ENCODE measurements at regions not wholly inside any gene's neighbourhood (a gene's known extent, or its start where the extent isn't known, plus 50 kb on each side); places are given as distances from the start of the nearest gene placed in this dataset.
A peak's percentile ranks its signal among the peaks of the same experiment; 100 is the strongest.

DNA sequence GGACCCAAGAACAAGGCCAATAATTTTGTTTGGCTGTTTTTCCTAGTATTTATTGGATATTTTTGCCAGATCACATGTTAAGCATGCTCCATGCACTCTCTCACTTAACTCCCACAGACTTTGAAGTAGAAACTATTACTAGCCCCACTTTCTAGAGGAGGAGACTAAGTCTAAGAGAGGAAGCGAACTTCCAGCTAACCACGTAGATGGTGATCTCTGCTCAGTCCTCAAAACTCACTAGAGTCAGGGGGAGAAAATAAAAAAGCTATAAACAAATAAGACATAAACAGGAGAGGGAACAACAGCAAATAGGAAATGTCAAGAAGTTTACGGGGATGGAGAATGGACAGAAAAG, 481.0 kb upstream of the PROK2 start:
- no TSS peak for BruUV-seq (replicated peaks)
- DNase-seq (ENCODE audit: low spot score) = no peak
- no peaks in the 10 kb centered on the region for H3K36me3 ChIP-seq (ENCODE audit: insufficient read depth, low read length, poor library complexity, severe bottlenecking)
- ChIA-PET CTCF (no interaction called here), POLR2A (ENCODE audit: low non-redundant PET) (no interaction called here)
- peaks cover 7% of the 10 kb centered on the region for H3K4me1 ChIP-seq (ENCODE audit: insufficient read depth, low read length, poor library complexity, severe bottlenecking)
- intact Hi-C loops (cut with micrococcal nuclease; ENCODE audit: unreplicated experiment) = loop anchor here (10.0 kb wide), 2 partner anchors 391 to 551 kb away; no protein-coding TSS in a partner anchor
- H3K27ac ChIP-seq (ENCODE audit: low read depth, low read length, poor library complexity, severe bottlenecking) = no peak overlapping the region
- TF ChIP-seq EZH2 (IDR thresholded peaks at IDR 0.05; ENCODE audit: borderline replicate concordance, low read depth, low read length, poor library complexity, severe bottlenecking) = no peak
- TF ChIP-seq, protein P1, sequence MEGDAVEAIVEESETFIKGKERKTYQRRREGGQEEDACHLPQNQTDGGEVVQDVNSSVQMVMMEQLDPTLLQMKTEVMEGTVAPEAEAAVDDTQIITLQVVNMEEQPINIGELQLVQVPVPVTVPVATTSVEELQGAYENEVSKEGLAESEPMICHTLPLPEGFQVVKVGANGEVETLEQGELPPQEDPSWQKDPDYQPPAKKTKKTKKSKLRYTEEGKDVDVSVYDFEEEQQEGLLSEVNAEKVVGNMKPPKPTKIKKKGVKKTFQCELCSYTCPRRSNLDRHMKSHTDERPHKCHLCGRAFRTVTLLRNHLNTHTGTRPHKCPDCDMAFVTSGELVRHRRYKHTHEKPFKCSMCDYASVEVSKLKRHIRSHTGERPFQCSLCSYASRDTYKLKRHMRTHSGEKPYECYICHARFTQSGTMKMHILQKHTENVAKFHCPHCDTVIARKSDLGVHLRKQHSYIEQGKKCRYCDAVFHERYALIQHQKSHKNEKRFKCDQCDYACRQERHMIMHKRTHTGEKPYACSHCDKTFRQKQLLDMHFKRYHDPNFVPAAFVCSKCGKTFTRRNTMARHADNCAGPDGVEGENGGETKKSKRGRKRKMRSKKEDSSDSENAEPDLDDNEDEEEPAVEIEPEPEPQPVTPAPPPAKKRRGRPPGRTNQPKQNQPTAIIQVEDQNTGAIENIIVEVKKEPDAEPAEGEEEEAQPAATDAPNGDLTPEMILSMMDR (conservative IDR thresholded peaks at IDR 0.05; ENCODE audit: low read depth, low read length) = no peak
- H3K27me3 ChIP-seq (replicated peaks; ENCODE audit: insufficient read depth, low read depth, low read length, poor library complexity) = no peaks in the 10 kb centered on the region
- no peak overlapping the region for H3K4me3 ChIP-seq (ENCODE audit: low read depth, low read length, poor library complexity, severe bottlenecking)
- no peaks in the 10 kb centered on the region for H3K9me3 ChIP-seq (ENCODE audit: low read depth, low read length, poor library complexity, severe bottlenecking)

DNA sequence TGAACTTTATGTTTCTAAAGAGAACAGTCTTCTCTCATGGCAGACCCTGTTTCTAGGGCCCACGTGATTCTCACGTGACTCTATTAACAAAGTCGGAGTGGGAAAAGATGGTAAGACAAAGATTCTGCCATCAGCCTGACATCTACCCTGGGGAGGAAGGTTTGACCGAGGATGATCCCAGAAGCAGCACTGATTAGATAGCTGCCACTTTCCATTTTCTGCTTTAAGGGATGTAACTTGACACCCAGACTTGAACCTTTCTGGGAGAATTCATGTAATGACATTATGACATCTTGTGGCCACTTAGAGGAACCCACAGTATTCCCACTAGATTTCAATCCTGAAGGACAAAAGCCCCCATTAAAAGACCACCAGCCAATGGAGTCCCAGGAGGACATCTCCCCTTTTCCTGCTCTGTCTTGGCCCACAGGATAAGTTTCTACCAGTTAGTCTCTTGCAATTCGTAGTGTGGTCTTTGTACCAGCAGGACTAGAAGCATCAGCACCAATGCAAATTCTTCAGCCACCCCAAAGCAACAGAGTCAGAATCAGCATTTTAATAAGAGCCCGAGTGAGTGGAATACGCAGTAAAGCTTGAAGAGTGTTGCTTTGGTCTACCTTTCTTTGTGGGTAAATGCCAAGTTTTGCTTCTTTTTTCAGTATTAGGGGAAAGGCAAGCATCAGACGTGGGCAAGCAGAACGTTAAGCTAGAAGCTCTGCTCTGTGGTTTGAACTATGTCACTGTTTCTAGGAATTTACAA, 480.5 kb upstream of the PROK2 start:
- no peak overlapping the region for H3K27ac ChIP-seq (ENCODE audit: low read depth, low read length, poor library complexity, severe bottlenecking)
- H3K36me3 ChIP-seq (ENCODE audit: insufficient read depth, low read length, poor library complexity, severe bottlenecking) = no peaks in the 10 kb centered on the region
- no TSS peak for BruUV-seq (replicated peaks)
- DNase-seq (ENCODE audit: low spot score) = peak; percentile 22
- intact Hi-C loops (cut with micrococcal nuclease; ENCODE audit: unreplicated experiment) = loop anchor here (10.0 kb wide), 2 partner anchors 391 to 551 kb away; no protein-coding TSS in a partner anchor
- H3K9me3 ChIP-seq (ENCODE audit: low read depth, low read length, poor library complexity, severe bottlenecking) = no peaks in the 10 kb centered on the region
- H3K4me1 ChIP-seq (ENCODE audit: insufficient read depth, low read length, poor library complexity, severe bottlenecking) = peaks cover 7% of the 10 kb centered on the region
- ChIA-PET CTCF (no interaction called here), POLR2A (ENCODE audit: low non-redundant PET) (no interaction called here)
- no peak for TF ChIP-seq EZH2 (IDR thresholded peaks at IDR 0.05; ENCODE audit: borderline replicate concordance, low read depth, low read length, poor library complexity, severe bottlenecking)
- TF ChIP-seq, protein P1 (conservative IDR thresholded peaks at IDR 0.05; ENCODE audit: low read depth, low read length) = peak; percentile 43
- H3K27me3 ChIP-seq (replicated peaks; ENCODE audit: insufficient read depth, low read depth, low read length, poor library complexity) = no peaks in the 10 kb centered on the region
- H3K4me3 ChIP-seq (ENCODE audit: low read depth, low read length, poor library complexity, severe bottlenecking) = no peak overlapping the region

DNA sequence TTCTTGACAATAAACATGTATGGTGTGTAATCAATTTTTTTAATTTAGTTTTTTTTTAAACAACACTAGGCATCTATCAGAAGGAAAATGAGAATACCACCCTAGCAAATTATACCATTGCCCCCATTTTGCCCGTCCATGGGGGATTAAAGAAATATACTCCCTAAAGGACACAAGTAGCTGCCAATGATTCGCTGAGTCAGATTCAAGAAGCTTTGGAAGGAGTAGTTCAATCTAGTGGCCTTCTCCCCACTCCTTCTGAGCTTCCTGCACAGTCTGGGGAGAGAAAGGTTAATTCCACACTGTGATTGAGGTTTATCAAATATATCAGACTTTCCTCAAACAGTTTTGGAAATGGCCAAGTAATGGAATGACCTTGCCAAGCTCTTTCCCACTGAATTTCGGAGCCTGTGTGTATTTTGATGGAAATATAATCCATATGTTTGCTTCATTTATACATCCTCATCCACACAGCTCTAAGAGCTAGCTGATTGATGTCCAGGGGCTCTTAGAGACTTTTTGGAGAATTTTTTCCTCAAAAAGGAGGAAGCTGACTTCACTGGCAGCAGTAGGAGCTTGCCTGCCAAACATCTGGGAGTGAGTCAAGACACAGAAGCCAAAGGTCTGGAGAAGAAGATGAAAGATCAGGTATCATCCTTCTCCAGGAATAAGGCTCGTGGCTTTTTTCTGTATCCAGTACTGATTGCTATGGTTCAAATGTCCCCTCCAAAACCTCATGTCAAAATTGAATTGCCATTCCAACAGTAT, 478.5 kb upstream of the PROK2 start:
- DNase-seq (ENCODE audit: low spot score) = no peak

More for the DNA sequence above, 478.5 kb upstream of the PROK2 start:
- no peaks in the 10 kb centered on the region for H3K4me1 ChIP-seq (ENCODE audit: insufficient read depth, low read length, poor library complexity, severe bottlenecking)
- no TSS peak for BruUV-seq (replicated peaks)
- ChIA-PET POLR2A (ENCODE audit: low non-redundant PET) (no interaction called here), CTCF (no interaction called here)
- H3K4me3 ChIP-seq (ENCODE audit: low read depth, low read length, poor library complexity, severe bottlenecking) = no peak overlapping the region
- H3K27me3 ChIP-seq (replicated peaks; ENCODE audit: insufficient read depth, low read depth, low read length, poor library complexity) = no peaks in the 10 kb centered on the region
- H3K9me3 ChIP-seq (ENCODE audit: low read depth, low read length, poor library complexity, severe bottlenecking) = no peaks in the 10 kb centered on the region
- intact Hi-C loops (cut with micrococcal nuclease; ENCODE audit: unreplicated experiment) = loop anchor here (10.0 kb wide), 2 partner anchors 389 to 549 kb away; no protein-coding TSS in a partner anchor
- no peaks in the 10 kb centered on the region for H3K36me3 ChIP-seq (ENCODE audit: insufficient read depth, low read length, poor library complexity, severe bottlenecking)
- no peak overlapping the region for H3K27ac ChIP-seq (ENCODE audit: low read depth, low read length, poor library complexity, severe bottlenecking)
- TF ChIP-seq, protein P1 (conservative IDR thresholded peaks at IDR 0.05; ENCODE audit: low read depth, low read length) = no peak
- TF ChIP-seq EZH2 (IDR thresholded peaks at IDR 0.05; ENCODE audit: borderline replicate concordance, low read depth, low read length, poor library complexity, severe bottlenecking) = no peak
